Fibroblast of lung (primary cell): ENCODE measurements at regions not wholly inside any gene's neighbourhood (a gene's known extent, or its start where the extent isn't known, plus 50 kb on each side); places are given as distances from the start of the nearest gene placed in this dataset.

Experiments used
- DNase-seq, 2 donors: peaks; one replicate each; pipeline versions ENCODE4 v3.0.0 to v3.0.0-alpha.2; 2010; ENCODE audit warnings: low read depth in 2 of 2
- H2AFZ ChIP-seq: 2 replicates; pipeline ENCODE4 v1.5.1; 2012; ENCODE audit warnings: low read length, control low read depth, inconsistent platforms
- H3K27ac ChIP-seq: 2 replicates; pipeline ENCODE4 v1.5.1; 2011; ENCODE audit warnings: low read length, control low read depth; ENCODE audit not compliant: insufficient read depth
- H3K27me3 ChIP-seq: 2 replicates; pipeline ENCODE4 v1.5.1; 2011; ENCODE audit warnings: mild to moderate bottlenecking, low read length; ENCODE audit not compliant: control insufficient read depth, insufficient read depth
- H3K36me3 ChIP-seq: 2 replicates; pipeline ENCODE4 v1.5.1; 2011; ENCODE audit warnings: low read length; ENCODE audit not compliant: control insufficient read depth, insufficient read depth
- H3K4me1 ChIP-seq: 2 replicates; pipeline ENCODE4 v1.5.1; 2011; ENCODE audit warnings: low read length; ENCODE audit not compliant: control insufficient read depth, insufficient read depth; ENCODE audit errors: extremely low read depth
- H3K4me2 ChIP-seq: 2 replicates; pipeline ENCODE4 v1.5.1; 2011; ENCODE audit warnings: low read length, control low read depth; ENCODE audit not compliant: insufficient read depth; ENCODE audit errors: extremely low read depth
- H3K4me3 ChIP-seq, 4 experiments: fragments of 200-600 bp in 1 of 4; sonication (generic) in 1 of 4; replicated peaks in 1 of 4; 2 replicates each; pipeline ENCODE4 v1.5.1; 2011 to 2016; ENCODE audit warnings: low read length in 4 of 4, low read depth in 3 of 4, mild to moderate bottlenecking in 3 of 4, control low read depth in 2 of 4, inconsistent platforms in 1 of 4, mixed read lengths in 1 of 4; ENCODE audit not compliant: insufficient read depth in 1 of 4; ENCODE audit errors: control extremely low read depth in 1 of 4
- H3K79me2 ChIP-seq: 2 replicates; pipeline ENCODE4 v1.5.1; 2012; ENCODE audit warnings: mild to moderate bottlenecking, low read length, inconsistent platforms; ENCODE audit not compliant: control insufficient read depth, insufficient read depth
- H3K9ac ChIP-seq: 2 replicates; pipeline ENCODE4 v1.5.1; 2011; ENCODE audit warnings: mild to moderate bottlenecking, low read length, control low read depth; ENCODE audit not compliant: insufficient read depth
- H3K9me3 ChIP-seq: 2 replicates; pipeline ENCODE4 v1.5.1; 2012; ENCODE audit warnings: low read depth, low read length; ENCODE audit not compliant: control insufficient read depth, insufficient read depth
- H4K20me1 ChIP-seq: 2 replicates; pipeline ENCODE4 v1.5.1; 2011; ENCODE audit warnings: low read length; ENCODE audit not compliant: control insufficient read depth, insufficient read depth; ENCODE audit errors: extremely low read depth
- CTCF ChIP-seq, 2 donors: IDR thresholded peaks in 1 of 2; conservative IDR thresholded peaks in 1 of 2; 1 replicate in 1 of 2; 2 replicates in 1 of 2; pipeline ENCODE4 v1.5.1; 2011 to 2012; ENCODE audit warnings: low read length in 2 of 2, control low read depth in 1 of 2, inconsistent platforms in 1 of 2, low read depth in 1 of 2, mild to moderate bottlenecking in 1 of 2
- EZH2 ChIP-seq: IDR thresholded peaks from 2 replicates; pipeline ENCODE4 v1.5.1; 2012; ENCODE audit warnings: low read length, control low read depth, mild to moderate bottlenecking; ENCODE audit errors: missing control alignments

- Histone ChIP-seq H3K4me1 (no peaks in the 10 kb centered on the region), H3K4me3 (no peak overlapping the region), H3K27me3 (peaks cover 3% of the 10 kb centered on the region), H2AFZ (no peak overlapping the region), H3K9me3 (no peaks in the 10 kb centered on the region), H3K4me2 (no peak overlapping the region), H3K9ac (no peak overlapping the region), H3K27ac (no peak overlapping the region), H3K36me3 (no peaks in the 10 kb centered on the region), H4K20me1 (no peaks in the 10 kb centered on the region), H3K79me2 (no peaks in the 10 kb centered on the region)
- DNase-seq = no peak
- TF ChIP-seq CTCF (conservative IDR thresholded peaks at IDR 0.05 in 1 of 2, IDR thresholded peaks at IDR 0.05 in 1 of 2; ENCODE audit: low read depth in 1 of 2, low read length in 2 of 2) (no peak), EZH2 (no peak)
Measured at GRCh38 chr10:34875061-34875460, 60.0 kb upstream of the PARD3 start.

DNA sequence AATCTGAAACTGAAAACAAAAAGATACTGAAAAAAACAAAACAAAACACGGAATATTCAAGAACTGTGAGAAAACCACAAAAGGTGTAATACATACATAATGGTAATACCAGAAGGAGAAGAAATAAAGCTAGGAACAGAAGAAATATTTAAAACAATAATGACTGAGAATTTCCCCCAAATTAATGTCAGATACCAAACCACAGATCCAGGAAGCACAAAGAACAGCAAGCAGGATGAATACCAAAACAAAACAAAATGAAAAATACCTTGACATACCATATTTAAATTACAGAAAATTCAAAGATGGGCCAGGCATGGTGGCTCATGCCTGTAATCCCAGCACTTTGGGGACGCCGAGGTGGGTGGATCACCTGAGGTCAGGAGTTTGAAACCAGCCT lies 57.7 kb upstream of the PARD3 start:
- H3K79me2 ChIP-seq = no peaks in the 10 kb centered on the region
- H3K27ac ChIP-seq = no peak overlapping the region
- TF ChIP-seq CTCF (conservative IDR thresholded peaks at IDR 0.05 in 1 of 2, IDR thresholded peaks at IDR 0.05 in 1 of 2; ENCODE audit: low read depth in 1 of 2, low read length in 2 of 2) (no peak), EZH2 (no peak)
- H3K27me3 ChIP-seq = peaks cover 3% of the 10 kb centered on the region
- DNase-seq = no peak
- no peak overlapping the region for H3K9ac ChIP-seq
- no peak overlapping the region for H3K4me2 ChIP-seq
- H3K4me3 ChIP-seq = no peak overlapping the region
- H3K9me3 ChIP-seq = no peaks in the 10 kb centered on the region
- no peak overlapping the region for H2AFZ ChIP-seq
- H3K36me3 ChIP-seq = no peaks in the 10 kb centered on the region
- H4K20me1 ChIP-seq = no peaks in the 10 kb centered on the region
- H3K4me1 ChIP-seq = no peaks in the 10 kb centered on the region

DNA sequence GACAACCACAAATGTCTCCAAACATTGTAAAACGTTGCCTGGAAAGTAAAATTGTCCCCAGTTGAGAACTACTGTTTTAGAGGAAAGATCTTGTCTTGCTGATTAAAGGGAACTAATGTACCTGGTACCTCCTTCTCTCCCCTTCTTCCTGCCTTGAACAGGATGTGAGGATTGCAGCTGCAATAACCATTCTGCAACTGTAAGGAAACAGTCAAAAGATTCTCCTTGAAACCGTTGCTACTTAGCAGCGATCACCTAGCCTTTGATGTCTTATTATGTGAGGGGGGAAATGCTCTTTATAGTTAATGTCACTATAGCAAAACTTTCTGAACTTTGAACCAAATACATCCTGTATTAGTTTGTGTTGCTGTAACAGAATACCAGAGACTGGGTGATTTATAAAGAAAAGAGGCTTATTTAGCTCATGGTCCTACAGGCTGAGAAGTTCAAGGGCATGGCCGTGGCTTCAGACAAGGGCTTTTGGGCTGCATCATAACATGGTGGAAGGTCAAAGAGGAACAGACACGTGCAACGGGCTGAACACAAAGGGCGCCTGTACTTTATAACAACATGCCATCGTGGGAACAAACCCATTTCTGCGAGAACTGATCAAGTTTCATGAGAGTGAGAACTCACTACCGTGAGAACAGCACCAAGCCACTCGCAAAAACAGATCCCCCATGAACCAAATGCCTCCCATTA lies 54.2 kb upstream of the PARD3 start:
- no peaks in the 10 kb centered on the region for H3K4me1 ChIP-seq
- no peaks in the 10 kb centered on the region for H3K79me2 ChIP-seq
- no peak overlapping the region for H3K27ac ChIP-seq
- TF ChIP-seq CTCF (conservative IDR thresholded peaks at IDR 0.05 in 1 of 2, IDR thresholded peaks at IDR 0.05 in 1 of 2; ENCODE audit: low read depth in 1 of 2, low read length in 2 of 2) = no peak
- TF ChIP-seq EZH2 = no peak
- no peak overlapping the region for H3K4me3 ChIP-seq
- peaks cover 3% of the 10 kb centered on the region for H3K27me3 ChIP-seq
- DNase-seq = no peak
- H4K20me1 ChIP-seq = no peaks in the 10 kb centered on the region
- H3K9me3 ChIP-seq = no peaks in the 10 kb centered on the region
- H3K36me3 ChIP-seq = no peaks in the 10 kb centered on the region
- H3K4me2 ChIP-seq = no peak overlapping the region
- no peak overlapping the region for H2AFZ ChIP-seq
- H3K9ac ChIP-seq = no peak overlapping the region
